ENCODE measurements at regions not wholly inside any gene's neighbourhood (a gene's known extent, or its start where the extent isn't known, plus 50 kb on each side); places are given as distances from the start of the nearest gene placed in this dataset.

GRCh38 chr17:14946481-14946880 is 318.6 kb downstream of the PMP22 start:
- TF ChIP-seq, protein P1, sequence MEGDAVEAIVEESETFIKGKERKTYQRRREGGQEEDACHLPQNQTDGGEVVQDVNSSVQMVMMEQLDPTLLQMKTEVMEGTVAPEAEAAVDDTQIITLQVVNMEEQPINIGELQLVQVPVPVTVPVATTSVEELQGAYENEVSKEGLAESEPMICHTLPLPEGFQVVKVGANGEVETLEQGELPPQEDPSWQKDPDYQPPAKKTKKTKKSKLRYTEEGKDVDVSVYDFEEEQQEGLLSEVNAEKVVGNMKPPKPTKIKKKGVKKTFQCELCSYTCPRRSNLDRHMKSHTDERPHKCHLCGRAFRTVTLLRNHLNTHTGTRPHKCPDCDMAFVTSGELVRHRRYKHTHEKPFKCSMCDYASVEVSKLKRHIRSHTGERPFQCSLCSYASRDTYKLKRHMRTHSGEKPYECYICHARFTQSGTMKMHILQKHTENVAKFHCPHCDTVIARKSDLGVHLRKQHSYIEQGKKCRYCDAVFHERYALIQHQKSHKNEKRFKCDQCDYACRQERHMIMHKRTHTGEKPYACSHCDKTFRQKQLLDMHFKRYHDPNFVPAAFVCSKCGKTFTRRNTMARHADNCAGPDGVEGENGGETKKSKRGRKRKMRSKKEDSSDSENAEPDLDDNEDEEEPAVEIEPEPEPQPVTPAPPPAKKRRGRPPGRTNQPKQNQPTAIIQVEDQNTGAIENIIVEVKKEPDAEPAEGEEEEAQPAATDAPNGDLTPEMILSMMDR (IDR thresholded peaks at IDR 0.05), result no peak
- no peak for TF ChIP-seq POLR2A (IDR thresholded peaks at IDR 0.05)
